Neural cell (in vitro differentiated cells): ENCODE measurements at regions not wholly inside any gene's neighbourhood (a gene's known extent, or its start where the extent isn't known, plus 50 kb on each side); places are given as distances from the start of the nearest gene placed in this dataset.

Experiments
- H2AFZ ChIP-seq: fragments of 200-600, 300-800 bp; sonication (generic), shearing (Covaris generic); 2 replicates; pipeline ENCODE4 v1.6.0; 2014; ENCODE audit warnings: low read depth, mild to moderate bottlenecking, antibody characterized with exemption, low read length, moderate library complexity
- H3F3A ChIP-seq: fragments of 200-600 bp; shearing (Covaris generic); 2 replicates; pipeline ENCODE4 v1.6.1; 2016; ENCODE audit warnings: mild to moderate bottlenecking, moderate library complexity, mixed read lengths, antibody characterized with exemption, low read length; ENCODE audit not compliant: insufficient read depth, poor library complexity, severe bottlenecking
- H3K27ac ChIP-seq: fragments of 200-600, 300-800 bp; sonication (generic), shearing (Covaris generic); 2 replicates; pipeline ENCODE4 v1.5.1; 2014; ENCODE audit warnings: mild to moderate bottlenecking, low read length, moderate library complexity
- H3K27me3 ChIP-seq: fragments of 300-800, 200-600 bp; sonication (generic), shearing (Covaris generic); 2 replicates; pipeline ENCODE4 v1.6.0; 2014; ENCODE audit warnings: mild to moderate bottlenecking, low read depth, low read length, moderate library complexity; ENCODE audit not compliant: insufficient read depth
- H3K36me3 ChIP-seq: fragments of 300-800, 200-600 bp; sonication (generic), shearing (Covaris generic); 2 replicates; pipeline ENCODE4 v1.5.1; 2014; ENCODE audit warnings: mild to moderate bottlenecking, antibody characterized with exemption, low read length, moderate library complexity; ENCODE audit not compliant: insufficient read depth
- H3K4me2 ChIP-seq: fragments of 300-800, 200-600 bp; sonication (generic), shearing (Covaris generic); 2 replicates; pipeline ENCODE4 v1.6.0; 2014; ENCODE audit warnings: mild to moderate bottlenecking, low read length
- H3K4me3 ChIP-seq: fragments of 300-800, 200-600 bp; sonication (generic), shearing (Covaris generic); 2 replicates; pipeline ENCODE4 v1.5.1; 2014; ENCODE audit warnings: mild to moderate bottlenecking, low read length, moderate library complexity
- H3K79me2 ChIP-seq: fragments of 200-600 bp; shearing (Covaris generic); replicated peaks from 2 replicates; pipeline ENCODE4 v1.6.0; 2014; ENCODE audit warnings: mild to moderate bottlenecking, low read length, moderate library complexity; ENCODE audit not compliant: insufficient read depth
- H3K9ac ChIP-seq: fragments of 300-800, 200-600 bp; sonication (generic), shearing (Covaris generic); 2 replicates; pipeline ENCODE4 v1.6.1; 2016; ENCODE audit warnings: mild to moderate bottlenecking, low read length, mixed read lengths
- H3K9me2 ChIP-seq: fragments of 200-600 bp; shearing (Covaris generic); 2 replicates; pipeline ENCODE4 v1.6.1; 2016; ENCODE audit warnings: mild to moderate bottlenecking, low read length, mixed read lengths; ENCODE audit not compliant: insufficient read depth
- H3K9me3 ChIP-seq: fragments of 200-600, 300-800 bp; sonication (generic), shearing (Covaris generic); 2 replicates; pipeline ENCODE4 v1.6.1; 2016; ENCODE audit warnings: mild to moderate bottlenecking, mixed run types, low read length, moderate library complexity, mixed read lengths
- H4K20me1 ChIP-seq: fragments of 200-600 bp; shearing (Covaris generic); 2 replicates; pipeline ENCODE4 v1.6.1; 2016; ENCODE audit warnings: mild to moderate bottlenecking, mixed run types; ENCODE audit not compliant: insufficient read depth
- EP300 ChIP-seq: fragments of 450-650 bp; conservative IDR thresholded peaks from 2 replicates; pipeline ENCODE4 v1.6.1; 2014; ENCODE audit warnings: antibody characterized with exemption, mild to moderate bottlenecking, moderate library complexity; ENCODE audit not compliant: poor library complexity, severe bottlenecking
- EZH2 ChIP-seq: fragments of 200-600, 300-800 bp; shearing (Covaris generic), sonication (generic); IDR thresholded peaks from 2 replicates; pipeline ENCODE4 v1.6.1; 2014; ENCODE audit warnings: antibody characterized with exemption, low read length, borderline replicate concordance, mild to moderate bottlenecking; ENCODE audit not compliant: insufficient read depth, poor library complexity, severe bottlenecking
- MXI1 ChIP-seq: fragments of 450-650 bp; conservative IDR thresholded peaks from 2 replicates; pipeline ENCODE4 v1.6.1; 2014; ENCODE audit warnings: antibody characterized with exemption, mild to moderate bottlenecking; ENCODE audit not compliant: poor library complexity, severe bottlenecking
- POLR2AphosphoS5 ChIP-seq: IDR thresholded peaks from 2 replicates; pipeline ENCODE4 v1.6.1; 2012
- RAD21 ChIP-seq: fragments of 450-650 bp; conservative IDR thresholded peaks from 2 replicates; pipeline ENCODE4 v1.6.1; 2014; ENCODE audit warnings: antibody characterized with exemption, mild to moderate bottlenecking, moderate library complexity
- TAF1 ChIP-seq: IDR thresholded peaks from 2 replicates; pipeline ENCODE4 v1.6.1; 2012; ENCODE audit warnings: low read depth
- TF ChIP-seq, protein P1 (sequence below): fragments of 450-650 bp; IDR thresholded peaks from 2 replicates; pipeline ENCODE4 v1.5.1; 2014; ENCODE audit warnings: antibody characterized with exemption, mild to moderate bottlenecking, moderate library complexity; ENCODE audit not compliant: poor library complexity, severe bottlenecking
- TF ChIP-seq, protein P2 (sequence below): IDR thresholded peaks from 2 replicates; pipeline ENCODE4 v1.6.1; 2012; ENCODE audit warnings: borderline replicate concordance

DNA sequence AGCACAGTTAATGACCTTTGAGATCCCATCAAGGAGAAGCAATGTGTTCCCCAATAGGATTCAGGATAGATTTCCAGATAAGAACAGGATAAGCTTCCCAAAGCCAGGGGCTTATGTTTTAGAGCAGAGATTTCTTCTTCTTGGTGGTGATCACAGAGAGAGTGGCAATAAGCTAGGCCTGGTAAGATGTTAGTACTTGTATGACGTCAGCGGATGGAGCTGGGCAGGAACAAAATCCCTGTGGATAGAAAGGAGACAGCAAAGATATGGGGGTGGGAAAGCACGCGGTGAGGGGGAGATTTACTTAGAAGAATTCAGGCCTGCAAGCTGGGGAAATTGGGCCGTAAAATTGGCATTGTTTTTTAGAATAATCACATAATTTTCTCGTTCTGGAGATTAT lies 323.0 kb downstream of the MTX2 start:
- Histone ChIP-seq H2AFZ (no peak overlapping the region), H3K9me3 (no peaks in the 10 kb centered on the region), H3K4me2 (no peak overlapping the region), H3F3A (peaks cover 2% of the 10 kb centered on the region), H3K27ac (no peak overlapping the region), H3K27me3 (no peaks in the 10 kb centered on the region), H3K9ac (no peak overlapping the region), H3K4me3 (no peak overlapping the region), H3K79me2 (no peaks in the 10 kb centered on the region), H3K9me2 (no peaks in the 10 kb centered on the region), H3K36me3 (no peaks in the 10 kb centered on the region), H4K20me1 (no peaks in the 10 kb centered on the region)
- TF ChIP-seq EP300, result no peak
- no peak for TF ChIP-seq POLR2AphosphoS5
- no peak for TF ChIP-seq TAF1
- TF ChIP-seq, protein P1, sequence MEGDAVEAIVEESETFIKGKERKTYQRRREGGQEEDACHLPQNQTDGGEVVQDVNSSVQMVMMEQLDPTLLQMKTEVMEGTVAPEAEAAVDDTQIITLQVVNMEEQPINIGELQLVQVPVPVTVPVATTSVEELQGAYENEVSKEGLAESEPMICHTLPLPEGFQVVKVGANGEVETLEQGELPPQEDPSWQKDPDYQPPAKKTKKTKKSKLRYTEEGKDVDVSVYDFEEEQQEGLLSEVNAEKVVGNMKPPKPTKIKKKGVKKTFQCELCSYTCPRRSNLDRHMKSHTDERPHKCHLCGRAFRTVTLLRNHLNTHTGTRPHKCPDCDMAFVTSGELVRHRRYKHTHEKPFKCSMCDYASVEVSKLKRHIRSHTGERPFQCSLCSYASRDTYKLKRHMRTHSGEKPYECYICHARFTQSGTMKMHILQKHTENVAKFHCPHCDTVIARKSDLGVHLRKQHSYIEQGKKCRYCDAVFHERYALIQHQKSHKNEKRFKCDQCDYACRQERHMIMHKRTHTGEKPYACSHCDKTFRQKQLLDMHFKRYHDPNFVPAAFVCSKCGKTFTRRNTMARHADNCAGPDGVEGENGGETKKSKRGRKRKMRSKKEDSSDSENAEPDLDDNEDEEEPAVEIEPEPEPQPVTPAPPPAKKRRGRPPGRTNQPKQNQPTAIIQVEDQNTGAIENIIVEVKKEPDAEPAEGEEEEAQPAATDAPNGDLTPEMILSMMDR, result no peak
- no peak for TF ChIP-seq MXI1
- no peak for TF ChIP-seq RAD21

DNA sequence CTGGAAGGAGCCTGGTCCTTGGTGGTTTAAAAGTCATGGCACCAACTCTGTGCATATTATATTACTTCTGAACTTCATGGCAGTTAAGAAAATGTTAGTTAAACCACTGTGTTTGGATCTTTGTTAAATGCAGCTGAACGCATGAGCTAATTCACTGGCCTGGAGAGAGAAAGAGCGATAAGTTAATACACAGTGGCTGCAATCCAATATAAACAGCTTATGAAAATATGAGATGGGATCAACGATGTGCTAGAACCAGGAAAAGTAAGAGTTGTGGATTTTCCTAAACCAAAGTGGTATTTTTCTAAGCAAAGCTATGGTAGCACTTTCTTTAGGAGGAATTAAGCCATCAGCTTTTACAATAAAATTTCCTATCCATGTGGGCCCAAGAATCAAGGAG lies 326.7 kb downstream of the MTX2 start:
- H3K4me3 ChIP-seq, result no peak overlapping the region
- TF ChIP-seq, protein P1, result no peak
- TF ChIP-seq POLR2AphosphoS5 (no peak), EZH2 (no peak), EP300 (no peak), TAF1 (no peak), RAD21 (no peak), MXI1 (no peak)
- TF ChIP-seq, protein P2, sequence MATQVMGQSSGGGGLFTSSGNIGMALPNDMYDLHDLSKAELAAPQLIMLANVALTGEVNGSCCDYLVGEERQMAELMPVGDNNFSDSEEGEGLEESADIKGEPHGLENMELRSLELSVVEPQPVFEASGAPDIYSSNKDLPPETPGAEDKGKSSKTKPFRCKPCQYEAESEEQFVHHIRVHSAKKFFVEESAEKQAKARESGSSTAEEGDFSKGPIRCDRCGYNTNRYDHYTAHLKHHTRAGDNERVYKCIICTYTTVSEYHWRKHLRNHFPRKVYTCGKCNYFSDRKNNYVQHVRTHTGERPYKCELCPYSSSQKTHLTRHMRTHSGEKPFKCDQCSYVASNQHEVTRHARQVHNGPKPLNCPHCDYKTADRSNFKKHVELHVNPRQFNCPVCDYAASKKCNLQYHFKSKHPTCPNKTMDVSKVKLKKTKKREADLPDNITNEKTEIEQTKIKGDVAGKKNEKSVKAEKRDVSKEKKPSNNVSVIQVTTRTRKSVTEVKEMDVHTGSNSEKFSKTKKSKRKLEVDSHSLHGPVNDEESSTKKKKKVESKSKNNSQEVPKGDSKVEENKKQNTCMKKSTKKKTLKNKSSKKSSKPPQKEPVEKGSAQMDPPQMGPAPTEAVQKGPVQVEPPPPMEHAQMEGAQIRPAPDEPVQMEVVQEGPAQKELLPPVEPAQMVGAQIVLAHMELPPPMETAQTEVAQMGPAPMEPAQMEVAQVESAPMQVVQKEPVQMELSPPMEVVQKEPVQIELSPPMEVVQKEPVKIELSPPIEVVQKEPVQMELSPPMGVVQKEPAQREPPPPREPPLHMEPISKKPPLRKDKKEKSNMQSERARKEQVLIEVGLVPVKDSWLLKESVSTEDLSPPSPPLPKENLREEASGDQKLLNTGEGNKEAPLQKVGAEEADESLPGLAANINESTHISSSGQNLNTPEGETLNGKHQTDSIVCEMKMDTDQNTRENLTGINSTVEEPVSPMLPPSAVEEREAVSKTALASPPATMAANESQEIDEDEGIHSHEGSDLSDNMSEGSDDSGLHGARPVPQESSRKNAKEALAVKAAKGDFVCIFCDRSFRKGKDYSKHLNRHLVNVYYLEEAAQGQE, result no peak
- no peaks in the 10 kb centered on the region for H3K79me2 ChIP-seq
- H3K27me3 ChIP-seq, result no peaks in the 10 kb centered on the region
- no peak overlapping the region for H3K4me2 ChIP-seq
- H3K9me2 ChIP-seq, result no peaks in the 10 kb centered on the region
- H3F3A ChIP-seq, result no peaks in the 10 kb centered on the region
- H3K36me3 ChIP-seq, result no peaks in the 10 kb centered on the region
- no peaks in the 10 kb centered on the region for H4K20me1 ChIP-seq
- H3K9ac ChIP-seq, result no peak overlapping the region
- H3K27ac ChIP-seq, result no peak overlapping the region
- no peaks in the 10 kb centered on the region for H3K9me3 ChIP-seq
- H2AFZ ChIP-seq, result no peak overlapping the region
